Lung (tissue), 11 donors: ENCODE measurements at regions not wholly inside any gene's neighbourhood (a gene's known extent, or its start where the extent isn't known, plus 50 kb on each side); places are given as distances from the start of the nearest gene placed in this dataset.

Experiments used
- ATAC-seq: fragments of 200-7000 bp; cut with Tn5 transposase; one replicate; pipeline ENCODE4 v1.9.1; 2020; ENCODE audit warnings: moderate number of reproducible peaks; ENCODE audit not compliant: insufficient read depth, low FRiP score
- DNase-seq, 3 donors: peaks; one replicate each; pipeline ENCODE4 v3.0.0-alpha.2; 2013 to 2017
- H3K27ac ChIP-seq, 2 donors: one replicate each; pipeline ENCODE4 v1.5.1; 2013; ENCODE audit warnings: mild to moderate bottlenecking in 2 of 2, moderate library complexity in 2 of 2, control low read depth in 1 of 2, inconsistent platforms in 1 of 2, low read depth in 1 of 2, low read length in 1 of 2
- H3K27me3 ChIP-seq, 3 donors: one replicate each; pipeline ENCODE4 v1.5.1; 2013; ENCODE audit warnings: low read length in 2 of 3; ENCODE audit not compliant: control insufficient read depth in 3 of 3, insufficient read depth in 3 of 3
- H3K36me3 ChIP-seq, 4 donors: one replicate each; pipeline ENCODE4 v1.5.1; 2013; ENCODE audit warnings: low read length in 4 of 4, mild to moderate bottlenecking in 1 of 4, moderate library complexity in 1 of 4; ENCODE audit not compliant: control insufficient read depth in 4 of 4, insufficient read depth in 4 of 4
- H3K4me1 ChIP-seq, 5 donors: one replicate each; pipeline ENCODE4 v1.5.1; 2013; ENCODE audit warnings: low read length in 5 of 5, mild to moderate bottlenecking in 2 of 5, moderate library complexity in 1 of 5; ENCODE audit not compliant: control insufficient read depth in 5 of 5, insufficient read depth in 5 of 5
- H3K4me3 ChIP-seq: one replicate; pipeline ENCODE4 v1.5.1; 2013; ENCODE audit warnings: mild to moderate bottlenecking, control low read depth, moderate library complexity
- H3K9ac ChIP-seq, 2 donors: one replicate each; pipeline ENCODE4 v1.5.1; 2013; ENCODE audit warnings: low read length in 2 of 2, control low read depth in 1 of 2; ENCODE audit not compliant: insufficient read depth in 1 of 2
- H3K9me3 ChIP-seq, 4 donors: one replicate each; pipeline ENCODE4 v1.5.1; 2013; ENCODE audit warnings: low read length in 3 of 4, mild to moderate bottlenecking in 1 of 4, moderate library complexity in 1 of 4; ENCODE audit not compliant: control insufficient read depth in 4 of 4, insufficient read depth in 3 of 4
- CTCF ChIP-seq: IDR thresholded peaks from 2 replicates; pipeline ENCODE4 v1.5.1; 2012; ENCODE audit warnings: mild to moderate bottlenecking; ENCODE audit errors: control extremely low read depth, extremely low read depth
- WGBS, 2 donors: extraction: QIAGEN DNeasy Blood & Tissue Kit; methylation state at CpG; one replicate each; pipeline ENCODE4 v1.1.7; 2013; 5-methylcytosine and 5-hydroxymethylcytosine counted together
- donor health status: control.
- donor health status: control.
- donor health status: Bipolar disorder and iron deficiency.
- donor health status: healthy.
- donor health status: DM: yes; HTN: yes; CAD: no.

- H3K27me3 ChIP-seq, result no peaks in the 10 kb centered on the region
- no peak for DNase-seq
- H3K27ac ChIP-seq, result no peak overlapping the region
- WGBS, 2 donors, result 92 to 94% methylated on average over 4 of the region's 4 CpGs
- no peak overlapping the region for H3K9ac ChIP-seq
- peaks cover 0 to 18% (median 0%) of the 10 kb centered on the region in 5 donors for H3K4me1 ChIP-seq
- no peaks in the 10 kb centered on the region for H3K36me3 ChIP-seq
- H3K9me3 ChIP-seq, result peaks cover 0 to 4% (median 0%) of the 10 kb centered on the region in 4 donors
- no peak overlapping the region for H3K4me3 ChIP-seq
- no peak for ATAC-seq
- no peak for TF ChIP-seq CTCF
These were observed 415.8 kb upstream of the SEMA3A start for GRCh38 chr7:84610390-84610789.

GRCh38 chr7:84605301-84605700 is 410.7 kb upstream of the SEMA3A start:
- WGBS, 2 donors, result 84 to 93% methylated on average over 2 of the region's 2 CpGs
- Histone ChIP-seq H3K27me3 (no peaks in the 10 kb centered on the region), H3K36me3 (no peaks in the 10 kb centered on the region), H3K9ac (no peak overlapping the region), H3K9me3 (peaks cover 0 to 4% (median 3%) of the 10 kb centered on the region in 4 donors), H3K27ac (no peak overlapping the region), H3K4me3 (no peak overlapping the region), H3K4me1 (no peaks in the 10 kb centered on the region)
- DNase-seq, result peak in 2 of 3 donors; percentile 57 to 59
- no peak for TF ChIP-seq CTCF
- no peak for ATAC-seq

- 92 to 93% methylated on average over 5 of the region's 5 CpGs for WGBS, 2 donors
These were observed 409.0 kb upstream of the SEMA3A start for GRCh38 chr7:84603545-84603944.

More at GRCh38 chr7:84603545-84603944, 409.0 kb upstream of the SEMA3A start:
- H3K9ac ChIP-seq, result no peak overlapping the region
- H3K36me3 ChIP-seq, result no peaks in the 10 kb centered on the region
- ATAC-seq (no peak), DNase-seq (no peak)
- H3K4me3 ChIP-seq, result no peak overlapping the region
- H3K4me1 ChIP-seq, result no peaks in the 10 kb centered on the region
- no peaks in the 10 kb centered on the region for H3K27me3 ChIP-seq
- no peak for TF ChIP-seq CTCF
- peaks cover 0 to 4% (median 2%) of the 10 kb centered on the region in 4 donors for H3K9me3 ChIP-seq
- no peak overlapping the region for H3K27ac ChIP-seq
